Thyroid gland (tissue), 4 donors: ENCODE measurements at regions not wholly inside any gene's neighbourhood (a gene's known extent, or its start where the extent isn't known, plus 50 kb on each side); places are given as distances from the start of the nearest gene placed in this dataset.
A peak's percentile ranks its signal among the peaks of the same experiment; 100 is the strongest.

Experiments
- DNase-seq, 2 donors: peaks; one replicate each; pipeline ENCODE4 v3.0.0-alpha.2; 2019
- H3K27ac ChIP-seq, 3 donors: fragments of 200-600 bp; sonication (generic); 1 replicate in 2 of 3; 2 replicates in 1 of 3; pipeline ENCODE4 v1.5.1; 2016 to 2019; ENCODE audit warnings: mild to moderate bottlenecking in 1 of 3, moderate library complexity in 1 of 3
- H3K27me3 ChIP-seq: fragments of 200-600 bp; sonication (generic); one replicate; pipeline ENCODE4 v1.5.1; 2019
- H3K36me3 ChIP-seq, 2 donors: fragments of 200-600 bp; sonication (generic); one replicate each; pipeline ENCODE4 v1.5.1; 2016 to 2019
- H3K4me1 ChIP-seq, 2 donors: fragments of 200-600 bp; sonication (generic); one replicate each; pipeline ENCODE4 v1.5.1; 2017 to 2019
- H3K4me3 ChIP-seq, 3 donors: fragments of 200-600 bp; sonication (generic); replicated peaks in 1 of 3; 1 replicate in 2 of 3; 2 replicates in 1 of 3; pipeline ENCODE4 v1.5.1; 2016; ENCODE audit warnings: mild to moderate bottlenecking in 1 of 3
- H3K9me3 ChIP-seq: fragments of 200-600 bp; sonication (generic); one replicate; pipeline ENCODE4 v1.5.1; 2017
- POLR2A ChIP-seq, 2 donors: fragments of 450-650 bp; IDR thresholded peaks; one replicate each; pipeline ENCODE4 v1.6.1; 2017; ENCODE audit warnings: antibody characterized with exemption in 2 of 2, mild to moderate bottlenecking in 2 of 2, moderate library complexity in 1 of 2
- WGBS, 2 donors: methylation state at CpG; one replicate each; pipeline ENCODE4 v1.1.5; 2017; 5-methylcytosine and 5-hydroxymethylcytosine counted together
- intact Hi-C: fragments of 100-400 bp; cut with DNase I; formaldehyde crosslinking; loops from one replicate; pipeline ENCODE4 v1.15.1; 2023
- TF ChIP-seq, protein P1 (sequence below), 6 experiments: fragments of 200-600 bp in 3 of 6; fragments of 450-650 bp in 3 of 6; sonication (generic) in 3 of 6; IDR thresholded peaks; one replicate each; pipeline ENCODE4 v1.5.1; 2016 to 2019; ENCODE audit warnings: antibody characterized with exemption in 6 of 6, mild to moderate bottlenecking in 2 of 6, inconsistent platforms in 1 of 6, moderate library complexity in 1 of 6

DNA sequence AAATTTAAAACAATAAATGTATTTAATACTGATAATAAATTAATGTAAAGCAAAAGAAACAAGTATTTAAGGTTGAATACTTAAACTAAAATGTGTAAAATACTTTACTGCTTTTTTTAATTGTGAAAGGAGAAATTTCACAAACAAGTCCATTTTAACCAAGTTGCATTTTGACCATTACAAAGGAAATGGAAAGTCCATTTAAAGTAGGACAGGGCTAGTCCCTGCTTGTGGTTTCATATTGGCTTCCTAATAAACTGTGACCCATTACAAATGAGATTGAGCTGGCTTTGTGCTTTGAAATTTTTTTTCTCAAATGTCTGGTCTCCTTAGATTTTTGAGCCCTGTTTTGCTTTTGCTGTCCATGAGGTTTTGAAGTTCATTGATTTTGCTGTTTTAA, 527.6 kb downstream of the MAFB start:
- H3K4me3 ChIP-seq: no peak overlapping the region
- no peaks in the 10 kb centered on the region for H3K4me1 ChIP-seq
- no peaks in the 10 kb centered on the region for H3K36me3 ChIP-seq
- H3K9me3 ChIP-seq: no peaks in the 10 kb centered on the region
- no peaks in the 10 kb centered on the region for H3K27me3 ChIP-seq
- intact Hi-C loops: loop anchor here (10.0 kb wide), 1 partner anchor 533 kb away; no protein-coding TSS in a partner anchor
- no peak for DNase-seq
- no peak for TF ChIP-seq POLR2A (IDR thresholded peaks at IDR 0.05)
- TF ChIP-seq, protein P1, sequence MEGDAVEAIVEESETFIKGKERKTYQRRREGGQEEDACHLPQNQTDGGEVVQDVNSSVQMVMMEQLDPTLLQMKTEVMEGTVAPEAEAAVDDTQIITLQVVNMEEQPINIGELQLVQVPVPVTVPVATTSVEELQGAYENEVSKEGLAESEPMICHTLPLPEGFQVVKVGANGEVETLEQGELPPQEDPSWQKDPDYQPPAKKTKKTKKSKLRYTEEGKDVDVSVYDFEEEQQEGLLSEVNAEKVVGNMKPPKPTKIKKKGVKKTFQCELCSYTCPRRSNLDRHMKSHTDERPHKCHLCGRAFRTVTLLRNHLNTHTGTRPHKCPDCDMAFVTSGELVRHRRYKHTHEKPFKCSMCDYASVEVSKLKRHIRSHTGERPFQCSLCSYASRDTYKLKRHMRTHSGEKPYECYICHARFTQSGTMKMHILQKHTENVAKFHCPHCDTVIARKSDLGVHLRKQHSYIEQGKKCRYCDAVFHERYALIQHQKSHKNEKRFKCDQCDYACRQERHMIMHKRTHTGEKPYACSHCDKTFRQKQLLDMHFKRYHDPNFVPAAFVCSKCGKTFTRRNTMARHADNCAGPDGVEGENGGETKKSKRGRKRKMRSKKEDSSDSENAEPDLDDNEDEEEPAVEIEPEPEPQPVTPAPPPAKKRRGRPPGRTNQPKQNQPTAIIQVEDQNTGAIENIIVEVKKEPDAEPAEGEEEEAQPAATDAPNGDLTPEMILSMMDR (IDR thresholded peaks at IDR 0.05): no peak
- no peak overlapping the region for H3K27ac ChIP-seq

DNA sequence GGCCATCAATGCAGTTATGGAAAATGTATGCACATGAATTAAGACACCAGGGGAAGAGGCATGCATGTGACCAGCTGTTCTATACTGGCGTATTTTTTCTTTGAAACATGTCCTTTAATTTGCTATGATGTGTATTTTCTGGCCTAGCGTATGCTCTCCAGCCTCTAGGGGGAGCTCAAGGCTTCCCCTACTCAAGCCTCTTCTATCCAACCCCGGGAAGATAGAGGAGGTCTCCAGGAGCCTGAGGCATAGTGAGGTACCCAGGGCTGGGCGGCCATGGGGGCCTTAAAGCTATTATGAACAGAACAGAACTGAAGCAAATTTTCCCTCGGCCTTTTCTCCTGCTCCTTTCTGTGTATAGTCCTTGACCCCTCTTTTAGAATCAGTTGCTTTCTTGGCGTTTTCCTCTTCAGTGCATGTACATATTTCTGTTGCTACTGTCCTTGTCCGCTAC, 528.9 kb downstream of the MAFB start:
- TF ChIP-seq POLR2A (IDR thresholded peaks at IDR 0.05): no peak
- TF ChIP-seq, protein P1 (IDR thresholded peaks at IDR 0.05): peak; percentile 50 to 71 (median 62)
- intact Hi-C loops: loop anchor here (10.0 kb wide), 1 partner anchor 535 kb away; no protein-coding TSS in a partner anchor
- no peaks in the 10 kb centered on the region for H3K36me3 ChIP-seq
- no peaks in the 10 kb centered on the region for H3K27me3 ChIP-seq
- peak; percentile 46 to 55 for DNase-seq
- no peak overlapping the region for H3K4me3 ChIP-seq
- no peaks in the 10 kb centered on the region for H3K4me1 ChIP-seq
- WGBS, 2 donors: 67 to 76% methylated on average over 7 of the region's 7 CpGs
- no peak overlapping the region for H3K27ac ChIP-seq
- H3K9me3 ChIP-seq: no peaks in the 10 kb centered on the region

DNA sequence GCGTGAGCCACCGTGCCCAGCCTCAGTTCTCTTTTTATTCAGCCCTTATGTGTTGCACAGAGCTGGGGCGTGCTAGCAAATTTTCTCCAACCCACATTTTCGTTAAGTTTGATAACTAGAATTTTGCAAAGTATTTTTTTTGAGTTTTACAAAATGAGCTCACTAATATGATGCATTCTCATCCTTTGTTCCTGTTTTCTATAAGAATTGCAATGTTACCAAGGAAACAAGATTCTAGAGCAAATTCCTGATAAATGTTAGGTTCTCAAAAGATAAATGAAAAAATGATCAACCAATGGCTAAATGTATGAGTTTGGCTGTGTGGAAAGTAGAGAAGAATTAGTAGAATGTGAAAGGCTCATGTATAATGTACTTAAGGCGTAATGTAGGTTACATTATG, 529.8 kb downstream of the MAFB start:
- H3K27ac ChIP-seq: no peak overlapping the region
- 88 to 94% methylated on average over 5 of the region's 5 CpGs for WGBS, 2 donors
- H3K27me3 ChIP-seq: no peaks in the 10 kb centered on the region
- H3K4me1 ChIP-seq: no peaks in the 10 kb centered on the region
- H3K36me3 ChIP-seq: no peaks in the 10 kb centered on the region
- no peak for DNase-seq
- no peak for TF ChIP-seq POLR2A (IDR thresholded peaks at IDR 0.05)
- TF ChIP-seq, protein P1 (IDR thresholded peaks at IDR 0.05): no peak
- H3K4me3 ChIP-seq: no peak overlapping the region
- intact Hi-C loops: loop anchor here (10.0 kb wide), 1 partner anchor 806 kb away; no protein-coding TSS in a partner anchor
- no peaks in the 10 kb centered on the region for H3K9me3 ChIP-seq

DNA sequence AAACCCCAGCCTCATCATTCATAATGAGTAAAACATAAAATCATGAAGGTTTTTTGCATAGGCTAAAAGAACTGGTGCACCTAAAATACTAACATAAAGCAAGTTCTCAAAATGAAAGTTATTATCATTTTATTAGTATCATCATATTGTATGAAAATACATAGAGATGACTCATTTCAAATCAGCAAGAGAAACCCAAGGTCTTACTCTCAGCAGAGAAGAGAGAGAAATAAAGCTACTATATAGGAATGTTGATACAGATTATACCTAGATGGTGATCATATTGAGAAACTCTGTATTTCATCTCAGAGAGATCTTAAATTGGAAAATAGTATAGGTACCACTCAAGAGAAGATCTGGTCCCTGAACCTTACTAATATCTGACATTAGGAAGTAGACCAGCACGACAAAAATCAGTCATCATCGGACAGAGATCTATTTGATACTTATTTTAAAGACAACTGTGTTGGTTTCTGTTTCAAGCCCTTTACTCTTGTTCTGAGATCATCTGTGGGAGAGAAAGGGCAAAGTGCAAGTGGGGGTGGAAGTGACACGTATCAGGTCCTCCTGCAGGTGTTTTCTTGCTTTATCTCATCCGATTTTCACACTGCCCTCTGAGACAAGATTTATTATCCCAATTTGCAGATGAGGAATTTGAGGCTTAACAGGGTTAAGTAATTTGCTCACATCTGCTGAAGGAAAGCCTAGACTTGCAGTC, 532.3 kb downstream of the MAFB start:
- no peak overlapping the region for H3K27ac ChIP-seq
- no peaks in the 10 kb centered on the region for H3K27me3 ChIP-seq
- H3K9me3 ChIP-seq: no peaks in the 10 kb centered on the region
- TF ChIP-seq, protein P1 (IDR thresholded peaks at IDR 0.05): no peak
- no peak for TF ChIP-seq POLR2A (IDR thresholded peaks at IDR 0.05)
- 62 to 74% methylated on average over 4 of the region's 4 CpGs for WGBS, 2 donors
- intact Hi-C loops: loop anchor here (10.0 kb wide), 1 partner anchor 808 kb away; no protein-coding TSS in a partner anchor
- DNase-seq: no peak
- no peaks in the 10 kb centered on the region for H3K36me3 ChIP-seq
- H3K4me1 ChIP-seq: no peaks in the 10 kb centered on the region
- no peak overlapping the region for H3K4me3 ChIP-seq

DNA sequence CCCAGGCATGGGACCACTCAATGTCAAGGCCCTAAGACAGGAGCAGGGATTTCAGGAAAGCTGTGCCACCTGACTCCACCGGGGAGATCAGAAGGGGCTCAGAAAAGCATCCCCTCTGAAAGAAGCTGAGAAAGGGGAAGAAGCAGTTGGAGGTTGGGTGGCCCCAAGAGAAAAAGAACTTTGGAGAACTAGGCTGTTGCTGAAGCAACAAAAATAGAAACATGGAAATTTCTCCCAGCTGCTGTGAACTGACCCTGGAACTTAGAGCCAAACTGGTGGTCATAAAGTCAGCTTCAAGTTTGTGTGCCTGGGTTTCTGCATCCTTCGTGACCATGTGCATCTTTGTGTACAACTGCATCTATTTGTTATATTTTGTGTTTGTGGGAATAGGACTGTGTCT, 534.5 kb downstream of the MAFB start:
- H3K9me3 ChIP-seq: no peaks in the 10 kb centered on the region
- intact Hi-C loops: loop anchor here (10.0 kb wide), 1 partner anchor 810 kb away; no protein-coding TSS in a partner anchor
- H3K4me1 ChIP-seq: no peaks in the 10 kb centered on the region
- 77 to 81% methylated on average over 2 of the region's 2 CpGs for WGBS, 2 donors
- H3K36me3 ChIP-seq: no peaks in the 10 kb centered on the region
- TF ChIP-seq POLR2A (IDR thresholded peaks at IDR 0.05): no peak
- TF ChIP-seq, protein P1 (IDR thresholded peaks at IDR 0.05): no peak
- H3K27ac ChIP-seq: no peak overlapping the region
- H3K4me3 ChIP-seq: no peak overlapping the region
- no peaks in the 10 kb centered on the region for H3K27me3 ChIP-seq
- DNase-seq: no peak
